ENCODE measurements at regions not wholly inside any gene's neighbourhood (a gene's known extent, or its start where the extent isn't known, plus 50 kb on each side); places are given as distances from the start of the nearest gene placed in this dataset.

DNA sequence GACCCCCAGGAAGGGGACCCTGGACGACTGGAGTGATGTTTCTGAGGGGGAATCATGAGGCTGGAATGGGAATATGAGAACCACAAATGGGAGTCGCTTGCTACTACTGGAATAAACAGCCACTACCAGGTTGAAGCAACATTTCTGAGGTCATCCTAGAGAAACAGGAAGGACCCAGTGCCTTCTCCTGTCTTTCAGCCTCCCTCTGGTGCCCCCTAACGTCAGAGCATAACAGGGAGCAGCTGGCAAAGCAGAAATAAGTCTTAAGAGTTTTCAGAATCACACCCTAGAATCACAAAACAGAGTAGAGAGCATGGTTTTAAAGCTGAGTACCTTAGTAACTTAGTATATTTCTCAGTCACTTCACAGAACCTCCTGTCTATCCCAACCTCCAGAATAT, 347.8 kb upstream of the PITX2 start:
- H3K9ac ChIP-seq (ENCODE audit: insufficient read depth in 1 of 2, low read depth in 2 of 2, low read length in 2 of 2) = no peak overlapping the region
- no peak for TF ChIP-seq GTF2A2 (tag; IDR thresholded peaks at IDR 0.05)
- TF ChIP-seq TGIF2 (CRISPR knock-in tag; IDR thresholded peaks at IDR 0.05) = no peak
- TF ChIP-seq, protein P1, sequence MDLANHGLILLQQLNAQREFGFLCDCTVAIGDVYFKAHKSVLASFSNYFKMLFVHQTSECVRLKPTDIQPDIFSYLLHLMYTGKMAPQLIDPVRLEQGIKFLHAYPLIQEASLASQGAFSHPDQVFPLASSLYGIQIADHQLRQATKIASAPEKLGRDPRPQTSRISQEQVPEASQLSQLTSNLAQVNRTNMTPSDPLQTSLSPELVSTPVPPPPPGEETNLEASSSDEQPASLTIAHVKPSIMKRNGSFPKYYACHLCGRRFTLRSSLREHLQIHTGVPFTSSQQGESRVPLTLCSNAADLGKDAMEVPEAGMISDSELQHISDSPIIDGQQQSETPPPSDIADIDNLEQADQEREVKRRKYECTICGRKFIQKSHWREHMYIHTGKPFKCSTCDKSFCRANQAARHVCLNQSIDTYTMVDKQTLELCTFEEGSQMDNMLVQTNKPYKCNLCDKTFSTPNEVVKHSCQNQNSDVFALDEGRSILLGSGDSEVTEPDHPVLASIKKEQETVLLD (IDR thresholded peaks at IDR 0.05) = no peak
- TF ChIP-seq, protein P2, sequence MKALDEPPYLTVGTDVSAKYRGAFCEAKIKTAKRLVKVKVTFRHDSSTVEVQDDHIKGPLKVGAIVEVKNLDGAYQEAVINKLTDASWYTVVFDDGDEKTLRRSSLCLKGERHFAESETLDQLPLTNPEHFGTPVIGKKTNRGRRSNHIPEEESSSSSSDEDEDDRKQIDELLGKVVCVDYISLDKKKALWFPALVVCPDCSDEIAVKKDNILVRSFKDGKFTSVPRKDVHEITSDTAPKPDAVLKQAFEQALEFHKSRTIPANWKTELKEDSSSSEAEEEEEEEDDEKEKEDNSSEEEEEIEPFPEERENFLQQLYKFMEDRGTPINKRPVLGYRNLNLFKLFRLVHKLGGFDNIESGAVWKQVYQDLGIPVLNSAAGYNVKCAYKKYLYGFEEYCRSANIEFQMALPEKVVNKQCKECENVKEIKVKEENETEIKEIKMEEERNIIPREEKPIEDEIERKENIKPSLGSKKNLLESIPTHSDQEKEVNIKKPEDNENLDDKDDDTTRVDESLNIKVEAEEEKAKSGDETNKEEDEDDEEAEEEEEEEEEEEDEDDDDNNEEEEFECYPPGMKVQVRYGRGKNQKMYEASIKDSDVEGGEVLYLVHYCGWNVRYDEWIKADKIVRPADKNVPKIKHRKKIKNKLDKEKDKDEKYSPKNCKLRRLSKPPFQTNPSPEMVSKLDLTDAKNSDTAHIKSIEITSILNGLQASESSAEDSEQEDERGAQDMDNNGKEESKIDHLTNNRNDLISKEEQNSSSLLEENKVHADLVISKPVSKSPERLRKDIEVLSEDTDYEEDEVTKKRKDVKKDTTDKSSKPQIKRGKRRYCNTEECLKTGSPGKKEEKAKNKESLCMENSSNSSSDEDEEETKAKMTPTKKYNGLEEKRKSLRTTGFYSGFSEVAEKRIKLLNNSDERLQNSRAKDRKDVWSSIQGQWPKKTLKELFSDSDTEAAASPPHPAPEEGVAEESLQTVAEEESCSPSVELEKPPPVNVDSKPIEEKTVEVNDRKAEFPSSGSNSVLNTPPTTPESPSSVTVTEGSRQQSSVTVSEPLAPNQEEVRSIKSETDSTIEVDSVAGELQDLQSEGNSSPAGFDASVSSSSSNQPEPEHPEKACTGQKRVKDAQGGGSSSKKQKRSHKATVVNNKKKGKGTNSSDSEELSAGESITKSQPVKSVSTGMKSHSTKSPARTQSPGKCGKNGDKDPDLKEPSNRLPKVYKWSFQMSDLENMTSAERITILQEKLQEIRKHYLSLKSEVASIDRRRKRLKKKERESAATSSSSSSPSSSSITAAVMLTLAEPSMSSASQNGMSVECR (CRISPR knock-in tag; IDR thresholded peaks at IDR 0.05) = no peak
- TF ChIP-seq, protein P3, sequence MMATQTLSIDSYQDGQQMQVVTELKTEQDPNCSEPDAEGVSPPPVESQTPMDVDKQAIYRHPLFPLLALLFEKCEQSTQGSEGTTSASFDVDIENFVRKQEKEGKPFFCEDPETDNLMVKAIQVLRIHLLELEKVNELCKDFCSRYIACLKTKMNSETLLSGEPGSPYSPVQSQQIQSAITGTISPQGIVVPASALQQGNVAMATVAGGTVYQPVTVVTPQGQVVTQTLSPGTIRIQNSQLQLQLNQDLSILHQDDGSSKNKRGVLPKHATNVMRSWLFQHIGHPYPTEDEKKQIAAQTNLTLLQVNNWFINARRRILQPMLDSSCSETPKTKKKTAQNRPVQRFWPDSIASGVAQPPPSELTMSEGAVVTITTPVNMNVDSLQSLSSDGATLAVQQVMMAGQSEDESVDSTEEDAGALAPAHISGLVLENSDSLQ (IDR thresholded peaks at IDR 0.05) = no peak
- TF ChIP-seq MTF1 (CRISPR knock-in tag; IDR thresholded peaks at IDR 0.05; ENCODE audit: borderline replicate concordance) = no peak
- TF ChIP-seq ZNF444 (CRISPR knock-in tag; IDR thresholded peaks at IDR 0.05) = no peak
- ChIA-PET CTCF (ENCODE audit: low intra/inter-chr PET ratio) (no interaction called here), POLR2A (interaction anchor here (0.6 kb wide), 1 partner anchor 928 kb away, joined by 3 read pairs; no protein-coding TSS in a partner anchor)
- ATAC-seq (no peak), FAIRE-seq (no peak), DNase-seq (ENCODE audit: extremely low read depth in 1 of 4, low spot score in 3 of 4) (no peak)
- no peak overlapping the region for H3K4me3 ChIP-seq
- H3K4me1 ChIP-seq (replicated peaks in 1 of 2; ENCODE audit: control insufficient read depth in 2 of 2, insufficient read depth in 2 of 2, low read length in 2 of 2) = no peaks in the 10 kb centered on the region
- H2AFZ ChIP-seq (ENCODE audit: low read depth, low read length) = no peak overlapping the region
- BruUV-seq (replicated peaks) = no TSS peak
- in situ Hi-C loops (cut with MboI) = no loop called here
- H3K9me3 ChIP-seq (replicated peaks; ENCODE audit: control insufficient read depth, insufficient read depth, low read depth, low read length) = no peaks in the 10 kb centered on the region
- H4K20me1 ChIP-seq (replicated peaks; ENCODE audit: control insufficient read depth, insufficient read depth, low read length) = no peaks in the 10 kb centered on the region
- WGBS (ENCODE audit: insufficient coverage, low coverage, missing lambda C conversion rate) = 0% methylated on average over 3 of the region's 3 CpGs
- intact Hi-C loops (cut with micrococcal nuclease) = no loop called here
- no peaks in the 10 kb centered on the region for H3K27me3 ChIP-seq (ENCODE audit: control insufficient read depth in 2 of 2, insufficient read depth in 2 of 2, low read length in 2 of 2)
- H3K4me2 ChIP-seq (ENCODE audit: insufficient read depth, low read length) = no peak overlapping the region
- no peaks in the 10 kb centered on the region for H3K79me2 ChIP-seq (ENCODE audit: control insufficient read depth, insufficient read depth, low read length)
- no peaks in the 10 kb centered on the region for H3K9me1 ChIP-seq (ENCODE audit: control insufficient read depth, insufficient read depth, low read length)
- H3K27ac ChIP-seq (ENCODE audit: extremely low read depth, low read depth, low read length) = no peak overlapping the region
- H3K36me3 ChIP-seq (ENCODE audit: control insufficient read depth, insufficient read depth, low read length) = no peaks in the 10 kb centered on the region
